Sigmoid colon (tissue), 6 donors: ENCODE measurements at regions not wholly inside any gene's neighbourhood (a gene's known extent, or its start where the extent isn't known, plus 50 kb on each side); places are given as distances from the start of the nearest gene placed in this dataset.

Source experiments
- DNase-seq: peaks from one replicate; pipeline ENCODE4 v3.0.0-alpha.2; 2019
- H3K27ac ChIP-seq, 4 donors: fragments of 200-600 bp; sonication (generic); one replicate each; pipeline ENCODE4 v1.5.1; 2016 to 2019; ENCODE audit warnings: mild to moderate bottlenecking in 1 of 4
- H3K27me3 ChIP-seq, 3 donors: fragments of 200-600 bp; sonication (generic); one replicate each; pipeline ENCODE4 v1.5.1; 2019; ENCODE audit warnings: mild to moderate bottlenecking in 1 of 3
- H3K36me3 ChIP-seq, 4 donors: fragments of 200-600 bp; sonication (generic); one replicate each; pipeline ENCODE4 v1.5.1; 2016 to 2019
- H3K4me1 ChIP-seq, 4 donors: fragments of 200-600 bp; sonication (generic); one replicate each; pipeline ENCODE4 v1.5.1; 2017 to 2019
- H3K4me3 ChIP-seq, 4 donors: fragments of 200-600 bp; sonication (generic); one replicate each; pipeline ENCODE4 v1.5.1; 2017 to 2019; ENCODE audit warnings: mild to moderate bottlenecking in 2 of 4, moderate library complexity in 1 of 4
- H3K9me3 ChIP-seq, 4 donors: fragments of 200-600 bp in 3 of 4; sonication (generic) in 3 of 4; one replicate each; pipeline versions ENCODE4 v1.5.1 to v1.6.1; 2013 to 2019
- EP300 ChIP-seq, 4 donors: sonication (generic); formaldehyde crosslinking; IDR thresholded peaks; one replicate each; pipeline ENCODE4 v1.6.1; 2017; ENCODE audit warnings: antibody characterized with exemption in 4 of 4
- POLR2A ChIP-seq, 2 donors: fragments of 450-650 bp; IDR thresholded peaks; one replicate each; pipeline ENCODE4 v1.6.1; 2016; ENCODE audit warnings: antibody characterized with exemption in 2 of 2, mild to moderate bottlenecking in 2 of 2, moderate library complexity in 2 of 2
- POLR2AphosphoS5 ChIP-seq, 4 donors: sonication (generic); formaldehyde crosslinking; IDR thresholded peaks; one replicate each; pipeline ENCODE4 v1.6.1; 2017; ENCODE audit warnings: antibody characterized with exemption in 4 of 4
- WGBS, 2 donors: extraction: QIAGEN DNeasy Blood & Tissue Kit; methylation state at CpG; one replicate each; pipeline ENCODE4 v1.1.7; 2013; 5-methylcytosine and 5-hydroxymethylcytosine counted together
- intact Hi-C: fragments of 100-400 bp; cut with DNase I; formaldehyde crosslinking; loops from one replicate; pipeline ENCODE4 v1.15.1; 2023
- TF ChIP-seq, protein P1 (sequence below), 4 experiments: fragments of 450-650 bp in 3 of 4; fragments of 200-600 bp in 1 of 4; IDR thresholded peaks; one replicate each; pipeline ENCODE4 v1.5.1; 2016 to 2019; ENCODE audit warnings: antibody characterized with exemption in 4 of 4, mild to moderate bottlenecking in 3 of 4, moderate library complexity in 2 of 4
- donor health status: healthy with polysubstance abuse.
- donor health status: healthy.

DNA sequence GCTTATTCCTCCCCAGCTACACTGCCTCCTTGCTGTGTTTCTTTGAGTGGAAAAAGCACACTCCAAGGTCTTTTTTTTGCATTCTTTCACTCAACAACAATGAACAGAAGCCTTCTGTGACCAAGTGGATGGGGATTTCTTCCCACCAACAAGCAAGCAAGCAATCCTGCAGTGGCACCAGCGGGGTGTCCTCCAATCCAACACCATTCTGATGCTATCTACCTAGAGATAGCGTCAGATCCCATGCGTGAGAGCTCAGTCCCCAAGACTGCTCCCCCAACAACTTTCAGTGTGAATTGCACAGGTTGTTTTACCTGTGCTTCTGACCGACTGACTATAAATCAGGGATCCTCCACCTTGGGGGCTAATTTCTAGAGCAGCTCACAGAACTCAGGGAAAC lies 311.0 kb upstream of the PODXL start:
- TF ChIP-seq POLR2A (IDR thresholded peaks at IDR 0.05) (no peak), POLR2AphosphoS5 (IDR thresholded peaks at IDR 0.05) (no peak), EP300 (IDR thresholded peaks at IDR 0.05) (no peak)
- TF ChIP-seq, protein P1, sequence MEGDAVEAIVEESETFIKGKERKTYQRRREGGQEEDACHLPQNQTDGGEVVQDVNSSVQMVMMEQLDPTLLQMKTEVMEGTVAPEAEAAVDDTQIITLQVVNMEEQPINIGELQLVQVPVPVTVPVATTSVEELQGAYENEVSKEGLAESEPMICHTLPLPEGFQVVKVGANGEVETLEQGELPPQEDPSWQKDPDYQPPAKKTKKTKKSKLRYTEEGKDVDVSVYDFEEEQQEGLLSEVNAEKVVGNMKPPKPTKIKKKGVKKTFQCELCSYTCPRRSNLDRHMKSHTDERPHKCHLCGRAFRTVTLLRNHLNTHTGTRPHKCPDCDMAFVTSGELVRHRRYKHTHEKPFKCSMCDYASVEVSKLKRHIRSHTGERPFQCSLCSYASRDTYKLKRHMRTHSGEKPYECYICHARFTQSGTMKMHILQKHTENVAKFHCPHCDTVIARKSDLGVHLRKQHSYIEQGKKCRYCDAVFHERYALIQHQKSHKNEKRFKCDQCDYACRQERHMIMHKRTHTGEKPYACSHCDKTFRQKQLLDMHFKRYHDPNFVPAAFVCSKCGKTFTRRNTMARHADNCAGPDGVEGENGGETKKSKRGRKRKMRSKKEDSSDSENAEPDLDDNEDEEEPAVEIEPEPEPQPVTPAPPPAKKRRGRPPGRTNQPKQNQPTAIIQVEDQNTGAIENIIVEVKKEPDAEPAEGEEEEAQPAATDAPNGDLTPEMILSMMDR (IDR thresholded peaks at IDR 0.05) = no peak
- Histone ChIP-seq H3K4me3 (no peak overlapping the region), H3K36me3 (no peaks in the 10 kb centered on the region), H3K27ac (no peak overlapping the region), H3K4me1 (peaks cover 0 to 1% (median 0%) of the 10 kb centered on the region in 4 donors), H3K9me3 (no peaks in the 10 kb centered on the region), H3K27me3 (no peaks in the 10 kb centered on the region)
- 83 to 93% methylated on average over 4 of the region's 4 CpGs for WGBS, 2 donors
- DNase-seq = no peak
- intact Hi-C loops = no loop called here

DNA sequence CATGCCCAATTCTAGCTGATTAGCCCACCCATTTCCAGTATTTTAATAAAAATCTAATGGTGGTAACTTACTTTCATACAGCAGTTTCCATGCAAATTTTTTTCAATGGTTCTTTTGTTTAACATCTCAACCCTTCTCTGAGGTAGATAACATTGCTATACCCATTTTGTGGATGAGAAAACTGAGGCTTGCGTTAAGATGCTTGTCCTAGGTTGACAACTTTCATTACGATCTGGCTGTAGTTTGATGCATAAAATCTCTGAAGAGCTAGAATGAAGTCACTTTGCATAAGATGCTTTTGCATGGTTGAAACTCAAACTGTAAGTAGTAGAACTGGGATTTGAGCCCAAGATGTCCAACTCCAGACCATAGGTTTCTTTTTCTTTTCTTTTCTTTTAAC lies 309.5 kb upstream of the PODXL start:
- H3K36me3 ChIP-seq = no peaks in the 10 kb centered on the region
- peaks cover 0 to 11% (median 4%) of the 10 kb centered on the region in 4 donors for H3K4me1 ChIP-seq
- H3K9me3 ChIP-seq = no peaks in the 10 kb centered on the region
- H3K27ac ChIP-seq = no peak overlapping the region
- intact Hi-C loops = no loop called here
- WGBS, 2 donors = 92 to 97% methylated on average over 2 of the region's 2 CpGs
- TF ChIP-seq POLR2AphosphoS5 (IDR thresholded peaks at IDR 0.05) (no peak), EP300 (IDR thresholded peaks at IDR 0.05) (no peak), POLR2A (IDR thresholded peaks at IDR 0.05) (no peak)
- TF ChIP-seq, protein P1 (IDR thresholded peaks at IDR 0.05) = no peak
- no peak overlapping the region for H3K4me3 ChIP-seq
- no peaks in the 10 kb centered on the region for H3K27me3 ChIP-seq
- no peak for DNase-seq

DNA sequence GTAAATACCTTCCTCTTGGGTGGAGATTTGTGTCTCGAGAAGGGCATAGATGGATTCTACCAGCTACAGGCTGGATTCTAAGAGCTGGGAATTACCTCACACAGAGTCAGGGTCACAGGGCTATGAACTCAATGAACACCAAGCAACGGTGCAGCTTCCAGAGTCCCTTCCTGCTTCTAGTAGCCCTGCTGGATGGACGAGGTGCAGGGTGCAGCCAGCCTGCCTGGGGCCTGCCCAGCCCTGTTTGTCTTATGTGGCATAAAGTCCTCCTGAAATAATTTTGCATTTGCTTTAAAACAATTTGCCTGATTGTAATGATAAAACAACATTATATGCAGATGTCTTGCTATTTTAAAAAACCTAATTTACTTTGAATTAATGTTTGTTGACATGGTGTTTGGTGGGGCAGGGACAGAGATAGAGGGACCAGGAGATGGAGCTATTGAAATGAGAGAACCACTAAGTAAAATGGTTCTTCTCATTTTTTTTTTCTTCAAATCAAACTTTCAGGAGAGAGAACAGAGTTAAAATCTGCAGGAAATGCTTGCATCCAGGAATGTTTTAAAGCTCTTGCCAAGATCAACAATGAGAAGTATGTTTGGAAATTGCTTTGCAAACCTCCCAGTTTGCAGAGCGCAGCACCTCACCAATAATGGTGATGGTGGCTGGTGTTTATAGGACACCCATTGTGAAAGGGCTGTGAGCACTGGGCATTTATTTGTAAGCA lies 305.4 kb upstream of the PODXL start:
- 37 to 53% methylated on average over 4 of the region's 4 CpGs for WGBS, 2 donors
- H3K27ac ChIP-seq = no peak overlapping the region
- intact Hi-C loops = no loop called here

DNA sequence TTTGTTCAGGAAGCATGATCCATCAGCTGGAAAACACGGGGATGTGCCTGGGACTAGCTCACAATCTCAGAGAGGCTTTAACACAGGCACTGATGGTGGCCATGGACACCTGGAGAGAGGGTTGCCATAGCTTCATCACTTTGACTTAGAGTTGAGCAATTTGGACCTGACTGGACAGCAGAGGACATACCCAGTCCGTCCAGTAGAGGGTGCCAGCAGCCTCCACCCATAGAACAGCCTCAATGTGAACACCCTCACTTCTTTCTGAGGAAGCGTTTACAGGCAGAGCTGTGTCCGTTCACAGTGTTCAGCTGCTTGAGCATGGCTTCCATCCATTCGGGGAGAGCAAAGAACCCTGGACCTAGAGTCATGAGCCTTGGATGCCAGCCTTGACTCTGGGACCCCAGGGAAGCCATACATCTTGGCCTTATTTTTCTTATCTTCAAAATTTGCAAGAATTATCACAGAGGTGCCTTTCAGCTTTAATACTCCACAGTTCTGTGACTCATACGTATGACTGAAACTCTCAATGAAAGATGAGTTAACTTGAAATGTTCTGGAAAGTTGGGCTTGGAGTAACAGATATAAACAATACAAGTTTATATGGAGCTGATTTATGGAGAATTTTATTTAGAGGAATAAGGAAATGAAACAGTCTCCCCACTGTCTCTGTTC lies 302.9 kb upstream of the PODXL start:
- Histone ChIP-seq H3K27me3 (no peaks in the 10 kb centered on the region), H3K4me3 (no peak overlapping the region), H3K9me3 (no peaks in the 10 kb centered on the region), H3K27ac (peak overlapping the region in 3 of 4 donors; percentile 34 to 68 (median 45)), H3K36me3 (no peaks in the 10 kb centered on the region), H3K4me1 (peaks cover 0 to 29% (median 16%) of the 10 kb centered on the region in 4 donors)
- peak; percentile 75 for DNase-seq
- WGBS, 2 donors = 14 to 18% methylated on average over 6 of the region's 6 CpGs
- intact Hi-C loops = no loop called here
- TF ChIP-seq, protein P1 (IDR thresholded peaks at IDR 0.05) = peak; percentile 22 to 74 (median 71)
- TF ChIP-seq POLR2A (IDR thresholded peaks at IDR 0.05) (no peak), POLR2AphosphoS5 (IDR thresholded peaks at IDR 0.05) (peak in 2 of 4 donors; percentile 11 to 38)

More for the DNA sequence above, 305.4 kb upstream of the PODXL start:
- Histone ChIP-seq H3K4me1 (peaks cover 0 to 29% (median 16%) of the 10 kb centered on the region in 4 donors), H3K4me3 (no peak overlapping the region), H3K9me3 (no peaks in the 10 kb centered on the region), H3K27me3 (no peaks in the 10 kb centered on the region), H3K36me3 (no peaks in the 10 kb centered on the region)
- TF ChIP-seq POLR2A (IDR thresholded peaks at IDR 0.05) (no peak), POLR2AphosphoS5 (IDR thresholded peaks at IDR 0.05) (no peak)
- TF ChIP-seq, protein P1 (IDR thresholded peaks at IDR 0.05) = no peak
- no peak for DNase-seq
